ENCODE measurements at regions not wholly inside any gene's neighbourhood (a gene's known extent, or its start where the extent isn't known, plus 50 kb on each side); places are given as distances from the start of the nearest gene placed in this dataset.
"Not testable (repeated sequence)": the region's sequence is repeated elsewhere in the genome, so short reads cannot be mapped to it uniquely, and the experiment has no call there.

- DNase-seq (ENCODE audit: low read depth) = no peak
Observed at GRCh38 chr6:3900744-3901336, 51.7 kb downstream of the FAM50B start.

- no peak for DNase-seq (ENCODE audit: low read depth)
Observed at GRCh38 chr6:3902871-3903648, 53.9 kb downstream of the FAM50B start.

DNA sequence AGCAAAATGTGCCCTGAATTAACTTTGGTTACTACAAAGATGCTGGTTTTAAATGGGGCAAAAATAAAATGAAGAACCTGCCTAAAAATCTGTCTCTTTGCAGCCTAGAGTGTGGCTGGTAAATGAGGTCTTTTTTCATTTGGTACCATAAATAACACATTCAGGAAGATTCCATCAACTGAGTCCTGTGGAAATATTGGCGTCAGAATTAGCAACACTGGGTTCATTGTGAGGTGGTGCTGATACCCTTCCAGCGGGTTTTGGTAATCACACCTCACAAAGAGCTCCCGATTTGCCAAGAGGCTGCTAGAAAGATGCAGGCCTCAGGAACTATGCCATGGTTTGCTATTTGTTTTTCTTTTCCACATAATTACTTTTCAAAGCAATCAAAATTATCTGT, 55.3 kb downstream of the FAM50B start:
- DNase-seq (ENCODE audit: low read depth) = no peak

DNA sequence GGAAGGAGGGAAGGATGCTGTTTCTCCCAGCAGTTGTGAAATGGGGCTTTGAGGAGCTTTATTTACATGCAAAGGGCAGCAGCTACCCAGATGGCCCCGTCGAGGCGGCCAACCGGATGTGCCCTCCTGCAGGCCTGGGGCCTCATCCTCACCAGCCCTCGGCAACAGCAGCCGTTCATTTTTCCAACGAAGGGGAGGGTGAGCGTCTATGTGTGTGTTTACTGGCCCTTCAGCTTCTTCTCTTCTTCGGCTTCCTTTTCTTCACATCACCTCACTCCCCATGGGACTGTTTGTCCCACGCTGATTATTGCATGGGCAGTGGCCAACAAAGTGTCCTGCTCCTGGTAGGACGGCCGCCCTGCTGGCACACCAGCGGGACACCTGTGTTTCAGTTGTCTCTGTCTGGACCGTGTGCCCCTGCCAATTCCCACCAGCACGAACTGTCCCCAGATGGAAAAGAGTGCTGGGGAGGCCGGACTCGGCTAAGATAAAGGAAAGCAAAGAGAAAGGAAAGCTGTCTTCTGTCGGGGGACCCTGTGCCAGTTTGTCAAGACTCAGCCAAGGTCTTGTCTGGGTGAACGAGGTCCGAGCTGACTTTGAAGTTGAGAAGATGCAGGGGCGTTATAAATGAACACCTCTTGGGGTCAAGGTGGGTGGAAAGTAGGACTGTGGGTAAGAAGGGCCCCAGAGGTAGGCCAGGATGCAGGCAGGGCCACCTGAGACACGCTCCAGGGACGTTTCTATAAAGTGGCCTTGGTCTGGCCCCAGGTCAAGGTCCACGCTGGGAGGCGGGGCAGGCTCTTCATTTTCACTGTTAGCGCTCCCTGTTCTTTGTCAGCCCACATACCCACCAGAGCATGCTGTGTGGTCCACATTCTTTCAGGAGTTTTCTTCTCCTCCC, 57.0 kb downstream of the FAM50B start:
- DNase-seq (ENCODE audit: low read depth) = no peak

DNA sequence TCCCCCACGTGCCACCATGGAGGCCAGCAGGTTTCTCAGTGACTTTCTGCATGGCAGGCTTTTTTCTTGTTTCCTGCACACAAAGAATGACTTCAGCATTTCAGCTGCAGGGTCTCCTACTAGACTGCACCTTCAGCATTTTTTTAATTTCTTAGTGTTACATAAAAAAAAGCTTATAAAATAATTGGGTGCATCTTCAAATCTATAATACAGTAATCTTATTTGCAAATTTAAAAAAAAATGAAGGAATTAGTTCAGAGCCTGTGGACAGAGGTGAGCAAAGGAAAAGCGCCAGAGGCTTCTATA, 57.6 kb downstream of the FAM50B start:
- DNase-seq (ENCODE audit: low read depth) = no peak

- no peak for DNase-seq (ENCODE audit: low read depth)
Observed at GRCh38 chr6:3908223-3908622, 59.0 kb downstream of the FAM50B start.

GRCh38 chr6:3908961-3909360, 59.8 kb downstream of the FAM50B start:
- DNase-seq (ENCODE audit: low read depth) = no peak

- no peak for DNase-seq (ENCODE audit: low read depth)
Observed at GRCh38 chr6:3910106-3910663, 61.0 kb downstream of the FAM50B start.

DNA sequence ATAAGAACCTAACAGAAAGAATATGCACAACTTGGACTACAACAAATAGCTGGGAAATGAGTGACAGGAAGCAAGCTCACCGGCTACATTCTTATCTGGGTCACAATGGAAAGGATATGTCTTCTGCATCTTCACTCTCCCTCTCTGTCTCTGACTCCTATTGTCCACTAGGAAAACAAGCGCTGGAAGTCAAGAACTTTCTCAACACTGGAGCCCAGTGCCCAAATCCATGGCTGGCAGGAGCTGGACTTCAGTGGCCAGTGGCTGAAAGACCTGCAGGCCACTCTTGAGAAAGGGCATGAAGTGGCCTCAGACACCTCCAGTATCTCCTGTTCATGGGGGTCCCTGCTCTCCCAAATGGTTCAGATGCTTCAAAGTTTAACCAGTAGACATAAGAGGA, 62.0 kb downstream of the FAM50B start:
- DNase-seq (ENCODE audit: low read depth) = no peak

GRCh38 chr6:3911614-3912336, 62.6 kb downstream of the FAM50B start:
- DNase-seq (ENCODE audit: low read depth) = no peak

DNA sequence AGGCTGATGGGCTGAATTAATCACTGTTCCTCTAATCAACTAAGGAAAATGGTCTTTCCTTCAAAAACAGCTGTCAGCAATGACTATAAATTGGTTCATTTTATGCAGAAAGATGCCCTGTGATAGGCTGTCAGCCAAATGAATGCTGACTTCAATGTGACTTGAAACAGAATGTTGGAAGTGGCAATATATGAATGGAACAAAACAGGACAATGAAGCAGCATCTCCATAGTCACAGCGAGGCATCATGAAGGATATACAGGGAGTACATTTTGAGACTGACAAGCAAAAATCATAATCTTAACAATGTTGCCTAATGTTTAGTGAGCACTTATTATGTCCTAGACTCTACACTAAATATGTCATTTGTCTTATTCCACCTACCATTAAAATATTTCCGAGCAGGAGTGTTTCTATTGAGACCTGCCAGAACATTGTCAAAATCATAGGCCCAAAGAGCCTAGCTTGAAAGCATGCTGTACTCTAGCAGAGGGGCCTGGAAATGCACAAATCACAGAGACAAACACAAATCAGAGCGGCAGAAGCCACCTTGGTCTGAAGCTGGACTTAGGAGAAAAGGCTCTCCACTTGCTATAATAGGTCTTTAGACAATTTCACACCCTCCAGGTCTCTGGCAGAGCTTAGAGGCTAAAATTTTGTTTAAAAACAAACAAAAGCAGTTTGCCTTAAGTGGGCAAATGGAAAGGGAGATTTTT, 63.3 kb downstream of the FAM50B start:
- DNase-seq (ENCODE audit: low read depth) = no peak

DNA sequence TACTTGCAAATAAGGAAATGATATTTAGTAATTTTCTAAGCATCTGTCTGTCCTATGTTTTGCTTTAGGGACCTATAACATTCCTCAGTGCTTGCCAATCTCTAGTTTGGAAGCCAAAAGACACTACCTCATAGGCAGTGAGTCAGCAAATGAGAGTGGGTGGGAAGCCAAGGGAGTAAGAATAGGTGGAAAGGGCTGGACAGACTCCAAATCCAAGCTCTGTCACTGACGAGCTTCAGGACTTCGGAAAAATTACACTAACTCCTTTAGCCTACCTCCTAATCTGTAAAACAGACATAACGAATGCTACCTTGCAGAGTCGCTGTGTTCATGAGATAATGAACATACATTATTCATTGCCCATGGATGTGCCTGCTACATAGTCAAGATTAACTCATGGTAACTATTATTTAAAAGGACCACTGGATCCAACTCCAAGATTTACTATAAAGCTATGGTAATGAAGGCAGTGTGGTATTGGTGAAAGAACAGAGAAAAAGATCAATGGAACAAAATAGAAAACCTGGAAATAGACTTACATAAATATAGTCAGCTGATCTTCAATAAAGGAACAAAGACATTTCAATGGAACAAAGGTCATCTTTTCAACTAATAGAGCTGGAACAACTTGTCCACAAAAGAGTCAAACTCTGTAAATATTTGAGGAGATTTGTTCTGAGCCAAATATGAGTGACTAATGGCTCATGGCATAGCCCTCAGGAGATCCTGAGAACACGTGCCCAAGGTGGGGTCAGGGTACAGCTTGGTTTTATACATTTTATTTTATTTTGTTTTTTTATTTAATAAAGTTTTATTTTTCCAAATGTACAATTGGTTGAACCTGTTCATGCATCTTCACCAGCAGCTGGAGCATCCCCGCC, 64.1 kb downstream of the FAM50B start:
- DNase-seq (ENCODE audit: low read depth) = no peak

GRCh38 chr6:3913958-3914337, 64.8 kb downstream of the FAM50B start:
- no peak for DNase-seq (ENCODE audit: low read depth)

DNA sequence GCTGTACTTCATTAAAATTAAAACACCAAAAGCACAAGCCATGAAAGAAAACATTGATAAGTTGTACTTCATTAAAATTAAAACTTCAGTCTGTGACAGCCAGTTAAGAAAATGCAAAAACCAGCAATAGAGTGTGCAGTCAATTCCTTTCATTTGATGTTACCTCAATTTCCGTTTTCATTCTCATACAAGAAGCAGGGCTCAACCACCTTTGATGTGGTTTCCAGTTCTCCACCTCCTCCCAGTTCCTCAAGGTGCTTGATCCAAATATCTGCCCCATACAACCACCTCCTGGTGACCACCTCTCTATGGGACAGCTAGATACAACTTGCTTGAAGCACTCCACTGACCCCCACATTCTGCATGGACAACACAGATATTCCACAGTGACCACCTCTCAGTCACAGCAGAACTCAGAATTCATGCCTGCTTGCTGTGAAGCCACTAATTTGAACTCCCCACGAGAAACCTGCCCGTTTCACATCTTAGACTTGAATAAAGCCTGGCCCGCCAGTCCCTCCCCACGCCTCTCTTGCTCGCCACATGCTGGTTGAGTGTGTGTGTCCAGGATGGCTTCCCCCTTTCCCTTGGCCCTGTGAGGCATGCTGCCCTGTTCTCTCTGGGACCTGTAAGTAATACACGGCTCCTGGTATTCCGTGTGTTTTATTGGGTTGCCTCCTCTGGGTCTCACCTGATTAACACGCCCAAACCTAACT, 66.1 kb downstream of the FAM50B start:
- no peak for DNase-seq (ENCODE audit: low read depth)

GRCh38 chr6:3916211-3916610, 67.0 kb downstream of the FAM50B start:
- no peak for DNase-seq (ENCODE audit: low read depth)

DNA sequence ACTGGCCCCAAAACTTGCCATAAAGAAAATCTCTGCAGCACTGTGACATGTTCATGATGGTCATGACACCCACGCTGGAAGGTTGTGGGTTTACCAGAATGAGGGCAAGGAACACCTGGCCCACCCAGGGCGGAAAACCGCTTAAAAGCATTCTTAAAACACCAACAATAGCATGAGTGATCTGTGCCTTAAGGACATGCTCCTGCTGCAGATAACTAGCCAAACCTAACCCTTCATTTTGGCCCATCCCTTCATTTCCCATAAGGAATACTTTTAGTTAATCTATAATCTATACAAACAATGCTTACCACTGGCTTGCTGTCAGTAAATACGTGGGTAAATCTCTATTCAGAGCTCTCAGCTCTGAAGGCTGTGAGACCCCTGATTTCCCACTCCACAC, 67.6 kb downstream of the FAM50B start:
- not testable (repeated sequence) for DNase-seq (ENCODE audit: low read depth)

- DNase-seq (ENCODE audit: low read depth) = no peak
Observed at GRCh38 chr6:3918469-3918868, 69.3 kb downstream of the FAM50B start.

- no peak for DNase-seq (ENCODE audit: low read depth)
Observed at GRCh38 chr6:3919130-3919628, 70.0 kb downstream of the FAM50B start.

- no peak for DNase-seq (ENCODE audit: low read depth)
Observed at GRCh38 chr6:3919849-3920248, 70.7 kb downstream of the FAM50B start.

GRCh38 chr6:3920321-3920720, 71.1 kb downstream of the FAM50B start:
- no peak for DNase-seq (ENCODE audit: low read depth)

Data from stimulated activated CD8-positive, alpha-beta memory T cell treated with anti-CD3 and anti-CD28 coated beads, Interleukin-12 subunit alpha, Interleukin-12 subunit beta, amount 100 ng/mL, for 1 hour (primary cell).